HG03159 (cell line): ENCODE measurements at regions not wholly inside any gene's neighbourhood (a gene's known extent, or its start where the extent isn't known, plus 50 kb on each side); places are given as distances from the start of the nearest gene placed in this dataset.
"Not testable (repeated sequence)": the region's sequence is repeated elsewhere in the genome, so short reads cannot be mapped to it uniquely, and the experiment has no call there.

Experiments
- ATAC-seq: cut with Tn5 transposase; IDR thresholded peaks from one replicate; pipeline ENCODE4 v1.9.1; 2021; ENCODE audit warnings: mild to moderate bottlenecking, moderate library complexity; ENCODE audit not compliant: unreplicated experiment

DNA sequence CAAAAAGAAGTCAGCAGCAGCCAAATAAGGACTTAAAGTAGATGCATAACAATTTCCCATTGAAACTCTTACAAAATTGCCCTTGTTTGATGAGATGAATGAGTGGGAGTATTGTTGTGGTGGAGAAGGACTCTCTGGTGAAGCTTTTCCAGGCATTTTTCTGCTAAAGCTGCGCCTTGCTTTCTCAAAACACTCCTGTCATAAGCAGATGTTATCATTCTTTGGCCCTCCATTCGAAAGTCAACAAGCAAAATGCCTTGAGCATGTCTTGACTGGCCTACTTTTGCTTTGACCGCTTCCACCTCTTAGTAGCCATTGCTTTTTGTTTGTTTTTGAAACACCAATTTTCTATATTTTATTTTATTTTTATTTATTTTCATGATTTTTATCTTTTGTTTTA is 340.9 kb upstream of the FGF13 start:
- no peak for ATAC-seq

DNA sequence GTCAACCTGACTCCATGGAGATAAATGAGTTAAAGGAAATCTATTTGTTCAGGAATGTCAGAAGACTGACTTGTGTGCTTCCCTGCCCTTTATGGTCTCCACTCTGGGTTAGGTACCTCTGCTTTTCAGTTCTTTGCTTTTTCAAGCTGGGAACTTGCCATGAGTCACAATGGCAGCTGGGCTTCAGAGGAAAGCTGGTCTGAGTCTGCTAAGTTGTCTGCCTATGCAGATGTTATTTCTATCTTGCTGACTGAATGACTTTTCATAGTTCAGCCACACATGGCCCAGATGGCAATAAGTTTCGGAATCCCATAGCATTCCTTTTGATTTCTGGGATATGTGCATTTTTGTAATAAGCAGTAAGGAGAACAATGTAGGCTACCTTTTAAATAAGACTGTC is 337.9 kb upstream of the FGF13 start:
- ATAC-seq, result no peak

DNA sequence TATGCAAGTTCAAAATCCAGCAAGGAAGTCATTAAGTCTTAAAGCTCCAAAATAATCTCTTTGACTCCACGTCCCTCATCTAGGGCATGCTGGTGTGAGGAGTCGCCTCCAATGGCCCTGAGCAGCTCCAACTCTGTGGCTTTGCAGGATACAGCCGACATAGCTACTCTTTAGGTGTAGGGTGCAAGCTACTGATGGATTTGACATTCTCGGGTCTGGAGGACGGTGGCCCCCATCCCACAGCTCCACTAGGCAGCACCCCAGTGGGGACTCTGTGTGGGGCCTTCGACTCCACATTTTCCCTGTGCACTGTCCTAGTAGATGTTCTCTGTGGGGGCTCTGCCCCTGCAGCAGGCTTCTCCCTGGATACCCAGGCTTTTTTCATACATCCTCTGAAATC is 333.2 kb upstream of the FGF13 start:
- ATAC-seq, result no peak

DNA sequence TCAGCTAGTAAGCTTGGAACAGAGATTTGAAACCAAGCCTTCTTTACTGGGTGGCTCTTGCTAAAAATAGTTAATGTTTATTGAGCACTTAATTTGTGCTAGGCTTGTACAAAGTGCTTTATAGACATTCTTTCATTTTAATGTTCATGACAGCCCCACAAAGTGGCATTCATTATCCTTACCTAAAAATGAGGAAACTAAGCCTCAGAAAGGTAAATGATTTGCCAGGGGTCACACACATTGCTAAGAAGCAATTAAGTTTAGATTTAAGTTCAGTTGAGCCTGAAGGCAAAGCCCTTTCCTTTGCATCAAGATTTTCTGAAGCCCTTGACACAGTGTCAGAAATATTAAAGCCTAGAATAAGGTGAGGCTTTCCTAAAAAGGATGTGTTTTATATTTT is 327.5 kb upstream of the FGF13 start:
- no peak for ATAC-seq

DNA sequence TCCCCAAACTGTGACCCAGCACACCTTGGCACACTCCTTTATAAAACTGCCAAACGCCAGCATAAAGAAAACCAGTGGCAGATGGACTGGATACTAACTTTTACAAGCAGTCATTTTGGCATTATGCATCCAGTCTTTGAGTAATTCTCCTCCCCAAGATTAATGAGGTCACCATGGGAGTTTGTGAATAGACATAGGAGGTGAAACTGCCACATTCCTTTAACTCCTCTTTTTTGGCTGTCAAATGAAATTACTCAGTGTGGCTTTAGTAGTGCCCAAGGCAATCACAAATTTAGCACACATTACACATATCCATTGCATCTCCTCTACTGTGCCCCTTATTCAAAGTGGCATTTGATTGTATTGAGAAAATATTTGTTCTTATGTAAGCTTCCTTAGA is 315.3 kb upstream of the FGF13 start:
- no peak for ATAC-seq

DNA sequence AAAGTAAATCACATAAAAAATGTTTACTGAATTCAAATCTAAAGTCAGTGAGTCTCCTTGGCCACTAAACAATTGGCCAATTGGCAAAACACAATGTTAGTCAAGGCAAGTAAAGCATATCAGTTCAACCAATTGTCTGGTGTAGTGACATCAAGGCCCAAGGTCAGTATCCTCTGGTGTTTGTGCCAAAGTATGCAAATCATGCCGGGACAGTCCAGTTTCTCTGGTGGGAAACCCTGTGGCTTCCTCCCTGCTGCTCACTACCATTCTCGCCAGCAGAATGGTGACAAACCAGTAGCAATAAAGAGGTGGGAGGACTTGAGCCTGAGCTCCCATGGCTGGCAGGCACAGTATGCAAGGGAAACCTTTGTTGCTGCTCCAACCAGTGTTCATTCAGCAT is 314.9 kb upstream of the FGF13 start:
- no peak for ATAC-seq

DNA sequence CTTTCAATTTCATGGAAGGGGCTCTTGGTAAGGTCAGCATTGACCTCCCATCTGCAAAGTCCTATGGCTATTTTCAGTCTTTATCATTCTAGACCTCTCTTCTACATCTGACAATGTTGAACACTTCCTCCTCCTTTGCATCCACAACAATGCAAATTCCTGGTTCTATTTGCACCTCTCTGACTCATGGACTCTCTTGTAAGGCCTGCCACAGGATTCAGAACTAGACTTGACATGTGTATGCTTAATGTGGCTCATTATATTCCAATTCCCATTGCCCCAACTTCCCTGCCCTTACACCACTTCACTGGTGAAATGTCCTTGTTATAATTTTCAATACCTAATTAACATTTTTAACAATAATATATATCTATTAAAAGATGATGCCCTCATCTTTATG is 314.3 kb upstream of the FGF13 start:
- no peak for ATAC-seq

DNA sequence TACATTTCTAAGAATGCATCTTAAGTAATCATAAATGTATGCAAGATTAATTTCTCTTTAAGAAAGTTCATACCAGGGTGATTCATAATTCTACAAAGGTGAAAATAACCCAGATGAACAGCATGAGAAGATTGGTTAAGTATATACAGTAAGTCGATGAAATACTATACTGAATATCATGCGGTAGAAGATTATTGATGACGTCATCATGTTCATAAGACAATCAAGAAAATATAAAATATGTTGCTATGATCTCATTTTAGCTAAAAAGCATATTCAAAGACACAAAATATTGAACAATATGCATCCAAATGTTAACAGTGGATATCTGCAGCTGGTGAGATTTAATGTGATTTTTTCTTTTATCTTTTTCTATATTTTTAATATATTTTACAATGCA is 312.0 kb upstream of the FGF13 start:
- no peak for ATAC-seq

DNA sequence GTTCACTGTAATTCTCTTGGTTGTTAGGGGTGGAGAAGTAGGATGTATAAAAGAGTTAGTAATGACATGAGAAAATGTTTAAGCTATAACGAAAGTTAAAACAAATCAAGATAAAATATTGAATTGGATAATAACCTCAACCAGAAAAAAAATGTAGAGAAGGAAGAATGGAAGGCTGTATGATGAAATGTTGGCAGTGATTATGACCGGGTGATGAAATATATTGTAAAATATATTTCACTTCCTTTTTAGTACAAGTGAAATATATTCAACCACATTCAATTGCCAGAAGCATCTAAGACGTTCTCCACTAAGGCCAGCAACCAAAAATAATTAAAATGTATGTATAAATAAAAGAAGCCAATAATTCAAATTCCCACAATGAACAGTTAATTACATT is 309.3 kb upstream of the FGF13 start:
- no peak for ATAC-seq

DNA sequence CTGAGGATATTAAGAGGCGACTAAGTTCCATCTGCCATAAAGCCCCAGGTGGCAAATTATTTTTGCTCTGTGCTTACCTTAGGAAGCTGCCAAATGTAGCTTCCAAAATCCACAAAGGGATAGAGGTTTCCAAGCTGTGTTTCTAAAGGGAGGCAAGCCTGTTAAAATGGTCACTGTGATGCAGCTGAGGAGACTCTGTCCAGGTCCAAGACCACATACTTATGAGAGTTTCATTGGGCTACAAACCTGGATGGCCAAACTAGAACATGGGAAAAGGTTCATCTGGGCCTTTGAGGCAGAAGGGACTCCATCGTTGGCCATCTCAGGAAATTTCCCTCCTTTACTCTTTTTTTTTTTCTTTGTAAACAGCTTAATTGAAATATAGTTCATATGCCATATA is 306.9 kb upstream of the FGF13 start:
- no peak for ATAC-seq

DNA sequence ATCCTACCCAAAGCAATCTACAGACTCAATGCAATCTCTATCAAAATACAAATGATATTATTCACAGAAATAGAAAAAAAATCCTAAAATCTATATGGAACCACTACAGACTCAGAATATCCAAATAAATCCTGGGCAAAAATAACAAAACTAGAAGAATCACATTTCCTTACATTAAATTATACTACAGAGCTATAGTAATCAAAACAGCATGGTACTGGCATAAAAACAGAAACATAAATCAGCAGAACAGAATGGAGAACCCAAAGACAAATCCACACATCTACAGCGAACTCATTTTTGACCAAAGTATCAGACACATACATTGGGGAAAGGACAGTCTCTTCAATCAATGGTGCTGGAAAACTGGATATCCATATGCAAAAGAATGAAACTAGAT is 304.1 kb upstream of the FGF13 start:
- no peak for ATAC-seq

DNA sequence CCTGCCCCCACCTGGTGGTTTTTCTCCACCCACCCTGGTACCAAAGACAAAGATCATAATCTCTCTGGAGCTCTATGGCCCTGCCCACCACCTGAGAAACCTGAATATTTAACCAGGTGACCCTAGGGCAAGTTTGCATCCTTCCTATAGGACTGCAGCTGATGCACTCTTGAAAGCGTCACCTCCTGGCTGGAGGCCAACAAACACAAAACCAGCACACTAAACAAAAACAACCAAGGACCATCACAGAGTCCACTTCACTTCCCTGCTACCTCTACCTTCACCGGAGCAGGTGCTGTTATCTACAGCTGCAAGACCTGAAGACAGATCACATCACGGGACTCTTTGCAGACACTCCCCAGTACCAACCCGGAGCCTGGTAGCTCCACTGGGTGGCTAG is 296.7 kb upstream of the FGF13 start:
- no peak for ATAC-seq

DNA sequence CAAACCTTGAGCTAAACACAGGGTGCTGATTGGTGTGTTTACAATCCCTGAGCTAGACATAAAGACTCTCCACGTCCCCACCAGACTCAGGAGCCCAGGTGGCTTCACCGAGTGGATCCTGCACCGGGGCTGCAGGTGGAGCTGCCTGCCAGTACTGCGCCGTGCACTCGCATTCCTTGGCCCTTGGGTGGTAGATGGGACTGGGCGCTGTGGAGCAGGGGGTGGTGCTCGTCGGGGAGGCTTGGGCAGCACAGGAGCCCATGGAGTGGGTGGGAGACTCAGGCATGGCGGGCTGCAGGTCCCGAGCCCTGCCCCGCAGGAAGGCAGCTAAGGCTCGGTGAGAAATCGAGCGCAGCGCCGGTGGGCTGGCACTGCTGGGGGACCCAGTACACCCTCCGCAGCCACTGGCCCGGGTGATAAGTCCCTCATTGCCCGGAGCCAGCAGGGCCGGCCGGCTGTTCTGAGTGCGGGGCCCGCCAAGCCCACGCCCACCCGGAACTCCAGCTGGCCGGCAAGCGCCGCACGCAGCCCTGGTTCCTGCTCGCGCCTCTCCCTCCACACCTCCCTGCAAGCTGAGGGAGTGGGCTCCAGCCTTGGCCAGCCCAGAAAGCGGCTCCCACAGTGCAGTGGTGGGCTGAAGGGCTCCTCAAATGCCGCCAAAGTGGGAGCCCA is 292.5 kb upstream of the FGF13 start:
- ATAC-seq, result not testable (repeated sequence)

DNA sequence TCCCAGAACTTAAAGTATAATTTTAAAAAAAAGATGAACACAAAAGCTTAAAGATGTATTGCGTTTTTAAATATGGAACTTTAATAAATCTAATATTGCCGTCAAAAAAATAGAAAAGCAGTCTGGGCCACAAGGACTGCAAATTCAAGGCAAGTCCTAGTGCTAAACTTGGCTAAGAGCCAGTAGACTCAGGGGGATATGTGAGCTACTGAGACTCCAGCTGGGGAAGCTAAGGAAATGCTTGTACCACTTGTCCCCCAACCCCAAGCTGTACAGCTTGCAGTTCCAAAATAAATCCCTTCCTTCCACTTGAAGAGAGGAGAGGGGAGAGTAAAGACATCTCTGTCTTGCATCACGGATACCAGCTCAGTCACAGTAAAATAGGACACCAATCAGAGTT is 290.8 kb upstream of the FGF13 start:
- ATAC-seq, result no peak

DNA sequence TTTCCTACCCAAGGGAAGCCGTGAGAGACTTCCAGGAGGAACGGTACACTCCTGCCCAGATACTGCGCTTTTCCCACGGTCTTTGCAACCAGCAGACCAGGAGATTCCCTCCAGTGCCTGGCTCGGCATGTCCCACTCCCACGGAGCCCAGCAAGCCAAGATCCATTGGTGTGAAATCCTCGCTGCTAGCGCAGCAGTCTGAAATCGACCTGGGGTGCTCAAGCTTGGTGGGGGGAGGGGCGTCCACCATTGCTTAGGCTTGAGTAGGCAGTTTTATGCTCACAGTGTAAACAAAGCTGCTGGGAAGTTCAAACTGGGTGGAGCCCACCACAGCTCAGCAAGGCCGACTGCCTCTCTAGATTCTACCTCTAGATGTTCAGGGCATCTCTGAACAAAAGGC is 284.8 kb upstream of the FGF13 start:
- ATAC-seq, result no peak

DNA sequence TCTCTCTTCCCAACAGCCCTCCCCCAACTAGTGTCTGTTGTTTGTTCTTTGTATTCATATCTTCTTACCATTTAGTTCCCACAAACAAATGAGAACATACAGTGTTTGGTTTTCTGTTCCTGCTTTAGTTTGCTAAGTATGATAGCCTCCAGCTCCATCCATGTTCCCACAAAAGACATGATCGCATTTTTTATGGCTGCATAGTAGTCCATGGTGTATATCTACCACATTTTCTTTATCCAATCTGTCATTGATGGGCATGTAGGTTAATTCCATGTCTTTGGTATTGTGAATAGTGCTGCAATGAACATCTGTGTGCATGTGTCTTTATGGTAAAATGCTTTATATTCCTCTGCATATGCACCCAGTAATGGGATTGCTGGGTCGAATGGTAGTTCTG is 283.9 kb upstream of the FGF13 start:
- ATAC-seq, result no peak

DNA sequence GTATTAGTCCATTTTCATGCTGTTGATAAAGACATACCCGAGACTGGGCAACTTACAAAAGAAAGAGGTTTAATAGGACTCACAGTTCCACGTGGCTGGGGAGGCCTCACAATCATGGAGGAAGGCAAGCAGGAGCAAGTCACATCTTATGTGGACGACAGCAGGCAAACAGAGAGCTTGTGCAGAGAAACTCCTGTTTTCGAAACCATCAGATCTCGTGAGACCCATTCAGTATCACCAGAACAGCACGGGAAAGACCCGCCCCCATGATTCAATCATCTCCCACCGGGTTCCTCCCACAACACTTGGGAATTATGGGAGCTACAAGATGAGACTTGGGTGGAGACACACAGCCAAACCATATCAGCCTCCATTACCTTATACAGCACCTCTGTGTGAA is 278.9 kb upstream of the FGF13 start:
- not testable (repeated sequence) for ATAC-seq

DNA sequence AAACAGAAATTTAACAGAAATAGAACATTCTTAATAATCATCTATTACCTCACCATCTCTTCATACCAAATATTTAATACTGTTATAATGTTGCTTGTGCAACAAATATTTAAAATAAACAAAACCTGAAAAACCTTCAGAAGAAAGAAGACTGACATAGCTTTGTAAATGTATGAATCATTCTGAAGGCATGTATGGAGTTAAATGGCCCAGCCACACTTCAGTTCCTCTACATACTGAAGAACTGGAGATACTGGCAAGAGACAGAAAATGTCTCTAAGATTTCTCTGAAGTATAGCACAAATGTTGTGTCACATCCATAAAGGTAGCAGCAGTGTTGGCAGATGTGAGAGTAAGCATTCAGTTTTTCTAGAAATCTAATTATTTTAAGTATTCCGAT is 275.3 kb upstream of the FGF13 start:
- no peak for ATAC-seq

DNA sequence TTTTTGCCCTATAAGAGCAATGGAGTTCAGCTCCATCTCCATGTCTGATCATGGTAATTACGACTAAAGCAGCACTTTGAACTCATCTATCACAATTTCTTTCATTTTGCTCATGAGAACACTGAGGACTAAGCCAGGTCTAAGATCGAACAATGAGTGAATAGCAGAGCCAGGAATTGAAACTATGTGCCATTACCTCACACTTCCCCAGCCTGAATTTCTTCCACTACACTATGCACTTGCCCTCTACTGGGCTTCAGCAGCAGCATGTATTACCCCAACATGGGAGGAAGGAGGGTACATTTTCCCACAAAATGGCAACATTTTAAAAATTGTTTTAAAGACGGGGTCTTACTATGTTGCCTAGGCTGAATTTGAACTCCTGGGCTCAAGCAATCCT is 274.7 kb upstream of the FGF13 start:
- ATAC-seq, result no peak

DNA sequence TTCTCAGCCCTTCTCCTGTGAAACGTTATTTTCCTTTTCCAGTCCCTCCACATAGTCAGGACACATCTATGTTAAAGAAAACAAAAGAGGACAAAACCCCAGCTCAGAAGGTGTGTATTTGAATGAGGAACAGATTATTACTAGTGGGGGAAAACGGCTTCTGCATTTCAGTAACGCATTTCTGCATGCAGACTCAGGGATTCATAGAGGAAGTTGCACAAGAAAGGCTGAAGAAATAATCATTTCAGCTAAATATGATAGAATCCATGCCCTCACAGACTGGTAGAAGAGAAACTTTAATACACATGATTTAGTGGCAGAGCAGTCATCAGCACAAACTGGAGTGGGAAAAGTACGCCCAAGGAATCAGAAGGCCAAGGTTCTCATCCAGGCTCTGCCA is 270.8 kb upstream of the FGF13 start:
- no peak for ATAC-seq

DNA sequence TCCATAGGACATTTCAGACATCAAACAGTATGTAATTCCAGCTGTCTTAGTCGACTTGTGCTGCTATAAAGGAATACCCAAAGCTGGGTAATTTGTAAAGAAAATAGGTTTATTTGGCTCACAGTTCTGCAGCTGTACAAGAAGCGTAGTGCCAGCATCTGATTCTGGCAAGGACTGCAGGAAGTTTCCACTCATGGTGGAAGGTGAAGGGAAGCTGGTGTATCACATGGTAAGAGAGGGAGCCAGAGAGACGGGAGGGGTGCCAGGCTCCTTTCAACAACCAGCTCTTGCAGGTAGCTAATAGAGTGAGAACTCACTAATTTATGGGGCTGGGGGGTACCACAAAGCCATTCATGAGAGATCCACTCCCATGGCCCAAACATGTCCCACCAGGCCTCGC is 253.0 kb upstream of the FGF13 start:
- no peak for ATAC-seq

DNA sequence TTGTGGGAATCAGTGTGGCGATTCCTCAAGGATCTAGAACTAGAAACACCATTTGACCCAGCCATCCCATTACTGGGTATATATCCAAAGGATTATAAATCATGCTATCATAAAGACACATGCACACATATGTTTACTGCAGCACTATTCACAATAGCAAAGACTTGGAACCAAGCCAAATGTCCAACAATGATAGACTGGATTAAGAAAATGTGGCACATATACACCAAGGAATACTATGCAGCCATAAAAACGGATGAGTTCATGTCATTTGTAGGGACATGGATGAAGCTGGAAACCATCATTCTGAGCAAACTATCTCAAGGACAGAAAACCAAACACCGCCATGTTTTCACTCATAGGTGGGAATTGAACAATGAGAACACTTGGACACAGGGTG is 250.9 kb upstream of the FGF13 start:
- not testable (repeated sequence) for ATAC-seq

DNA sequence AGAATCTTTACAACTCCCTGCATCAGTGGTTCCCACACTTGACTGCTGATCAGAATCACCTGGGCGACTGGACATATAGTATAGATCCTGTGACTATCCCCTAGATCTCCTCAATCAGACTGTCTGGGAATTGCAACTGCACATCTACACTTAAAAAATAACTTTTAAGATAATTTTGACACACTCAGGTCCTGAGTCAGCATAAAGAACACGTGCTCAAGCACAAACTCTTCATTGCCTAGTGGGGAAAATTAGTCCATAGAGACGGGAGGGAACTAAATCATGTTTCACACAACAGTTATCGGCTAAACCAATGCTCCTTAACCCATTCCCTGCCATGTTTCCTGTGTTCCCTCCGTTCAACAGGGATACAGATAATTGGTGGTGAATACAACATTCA is 243.5 kb upstream of the FGF13 start:
- no peak for ATAC-seq

DNA sequence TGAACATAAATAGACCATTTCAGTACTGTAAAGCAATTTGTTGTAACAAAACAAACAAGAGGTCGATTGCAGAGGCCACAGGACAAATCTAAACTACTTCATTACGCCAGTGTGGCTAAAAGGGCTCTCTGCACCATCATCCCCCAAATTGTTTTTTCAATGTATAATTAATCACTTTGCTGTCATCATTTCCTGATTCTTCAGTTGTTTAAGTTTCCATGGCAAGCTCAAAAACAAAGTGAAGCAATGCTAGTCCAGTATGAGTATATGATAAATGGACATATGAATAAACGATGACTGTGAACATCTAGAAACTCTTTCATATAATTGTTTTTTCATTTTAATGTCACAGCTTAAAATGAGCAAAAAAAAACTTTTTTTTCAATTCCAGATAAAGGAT is 235.4 kb upstream of the FGF13 start:
- ATAC-seq, result no peak
